Body of pancreas (tissue), 4 donors: ENCODE measurements at regions not wholly inside any gene's neighbourhood (a gene's known extent, or its start where the extent isn't known, plus 50 kb on each side); places are given as distances from the start of the nearest gene placed in this dataset.

ENCODE experiments used
- ATAC-seq: fragments of 150-250 bp; one replicate; pipeline ENCODE4 v1.9.1; 2016
- DNase-seq, 4 donors: peaks; one replicate each; pipeline ENCODE4 v3.0.0-alpha.2; 2019
- H3K27ac ChIP-seq, 4 donors: fragments of 200-600 bp; sonication (generic); 1 replicate in 3 of 4; 2 replicates in 1 of 4; pipeline versions ENCODE4 v1.5.1 to v1.6.1; 2016 to 2019; ENCODE audit warnings: mild to moderate bottlenecking in 1 of 4, mixed read lengths in 1 of 4, moderate library complexity in 1 of 4
- H3K27me3 ChIP-seq, 2 donors: fragments of 200-600 bp; sonication (generic); one replicate each; pipeline ENCODE4 v1.6.0; 2016; ENCODE audit warnings: mild to moderate bottlenecking in 1 of 2
- H3K36me3 ChIP-seq, 2 donors: fragments of 200-600 bp; sonication (generic); replicated peaks in 1 of 2; 2 replicates each; pipeline ENCODE4 v1.5.1; 2016; ENCODE audit warnings: low read depth in 2 of 2; ENCODE audit not compliant: insufficient read depth in 1 of 2
- H3K4me1 ChIP-seq: fragments of 200-600 bp; sonication (generic); one replicate; pipeline ENCODE4 v1.6.0; 2016
- H3K4me3 ChIP-seq, 2 donors: fragments of 200-600 bp; sonication (generic); 1 replicate in 1 of 2; 2 replicates in 1 of 2; pipeline ENCODE4 v1.5.1; 2016 to 2019
- H3K9me3 ChIP-seq, 3 donors: fragments of 200-600 bp; sonication (generic); 1 replicate in 2 of 3; 2 replicates in 1 of 3; pipeline ENCODE4 v1.5.1; 2016
- CTCF ChIP-seq, 7 experiments: fragments of 450-650 bp in 4 of 7; fragments of 200-600 bp in 3 of 7; sonication (generic) in 3 of 7; IDR thresholded peaks; one replicate each; pipeline ENCODE4 v1.5.1; 2016 to 2019; ENCODE audit warnings: antibody characterized with exemption in 7 of 7
- POLR2A ChIP-seq, 3 donors: fragments of 450-650 bp; IDR thresholded peaks; one replicate each; pipeline ENCODE4 v1.6.1; 2016; ENCODE audit warnings: antibody characterized with exemption in 3 of 3, mild to moderate bottlenecking in 2 of 3
- WGBS, 2 donors: methylation state at CpG; one replicate each; pipeline ENCODE4 v1.1.5; 2017; 5-methylcytosine and 5-hydroxymethylcytosine counted together
- intact Hi-C: fragments of 100-400 bp; cut with DNase I; formaldehyde crosslinking; loops from one replicate; pipeline ENCODE4 v1.15.1; 2023

DNA sequence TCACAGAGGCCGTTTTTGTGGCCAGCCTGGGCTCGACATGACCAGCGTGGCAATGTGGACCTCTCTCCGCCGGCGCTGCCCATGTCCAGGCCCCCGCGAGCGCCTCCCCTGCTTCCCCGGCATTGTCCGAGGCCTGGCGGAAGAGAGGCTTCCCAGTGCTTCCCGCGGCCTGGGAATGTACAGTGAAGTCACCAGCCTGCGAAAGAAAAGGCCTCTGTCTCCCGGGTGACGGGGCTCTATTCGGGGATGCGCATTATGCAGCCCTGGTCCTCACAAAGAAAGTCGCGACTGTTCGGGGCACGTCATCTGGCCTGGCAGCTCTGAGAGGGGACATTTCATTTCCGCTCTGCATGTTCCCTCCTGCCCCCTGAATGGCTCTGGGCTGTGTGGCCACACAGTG is 109.2 kb upstream of the AGAP1 start:
- Histone ChIP-seq H3K4me1 (no peaks in the 10 kb centered on the region), H3K36me3 (no peaks in the 10 kb centered on the region), H3K27ac (no peak overlapping the region), H3K4me3 (no peak overlapping the region), H3K9me3 (no peaks in the 10 kb centered on the region), H3K27me3 (no peaks in the 10 kb centered on the region)
- DNase-seq (no peak), ATAC-seq (no peak)
- intact Hi-C loops, result no loop called here
- 76 to 83% methylated on average over 5 to 24 of the region's 24 CpGs for WGBS, 2 donors
- TF ChIP-seq CTCF (IDR thresholded peaks at IDR 0.05) (no peak), POLR2A (IDR thresholded peaks at IDR 0.05) (no peak)

DNA sequence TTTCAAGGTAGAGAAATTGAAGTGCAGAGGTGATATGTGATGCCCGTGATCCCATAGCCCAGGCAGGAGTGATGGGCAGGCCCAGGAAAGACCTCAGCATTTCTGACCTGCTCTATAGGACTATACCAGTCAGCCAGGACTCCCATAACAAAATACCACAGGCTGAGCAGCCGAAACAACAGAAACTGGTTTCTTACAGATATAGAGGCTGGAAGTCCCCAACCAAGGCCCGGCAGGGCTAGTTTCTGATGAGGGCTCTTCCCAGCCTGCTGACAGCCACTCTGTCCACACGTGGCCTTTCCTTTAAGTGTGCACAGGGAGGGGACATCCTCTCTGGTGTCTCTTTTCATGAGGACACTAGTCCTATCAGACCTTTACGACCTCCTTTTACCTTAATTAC is 104.2 kb upstream of the AGAP1 start:
- DNase-seq, result no peak
- WGBS, 2 donors, result 85 to 89% methylated on average over 3 to 5 of the region's 5 CpGs
- TF ChIP-seq POLR2A (IDR thresholded peaks at IDR 0.05) (no peak), CTCF (IDR thresholded peaks at IDR 0.05) (no peak)
- H3K27ac ChIP-seq, result no peak overlapping the region
- no peak overlapping the region for H3K4me3 ChIP-seq
- intact Hi-C loops, result no loop called here
- no peaks in the 10 kb centered on the region for H3K4me1 ChIP-seq
- H3K9me3 ChIP-seq, result no peaks in the 10 kb centered on the region
- no peaks in the 10 kb centered on the region for H3K36me3 ChIP-seq
- no peak for ATAC-seq
- H3K27me3 ChIP-seq, result no peaks in the 10 kb centered on the region

- no peak for DNase-seq
- no peaks in the 10 kb centered on the region for H3K9me3 ChIP-seq
- TF ChIP-seq POLR2A (IDR thresholded peaks at IDR 0.05) (no peak), CTCF (IDR thresholded peaks at IDR 0.05) (no peak)
- no peak overlapping the region for H3K27ac ChIP-seq
- no peaks in the 10 kb centered on the region for H3K4me1 ChIP-seq
- no peak overlapping the region for H3K4me3 ChIP-seq
- no peaks in the 10 kb centered on the region for H3K36me3 ChIP-seq
- intact Hi-C loops, result no loop called here
- WGBS, 2 donors, result 64 to 79% methylated on average over 13 of the region's 13 CpGs
- H3K27me3 ChIP-seq, result no peaks in the 10 kb centered on the region
- ATAC-seq, result no peak
Observed at GRCh38 chr2:235390108-235390815, 103.6 kb upstream of the AGAP1 start.

- no peaks in the 10 kb centered on the region for H3K9me3 ChIP-seq
- no peaks in the 10 kb centered on the region for H3K36me3 ChIP-seq
- DNase-seq (no peak), ATAC-seq (no peak)
- H3K4me1 ChIP-seq, result no peaks in the 10 kb centered on the region
- H3K27me3 ChIP-seq, result no peaks in the 10 kb centered on the region
- intact Hi-C loops, result no loop called here
- no peak overlapping the region for H3K4me3 ChIP-seq
- 68 to 76% methylated on average over 10 of the region's 10 CpGs for WGBS, 2 donors
- no peak overlapping the region for H3K27ac ChIP-seq
- no peak for TF ChIP-seq POLR2A (IDR thresholded peaks at IDR 0.05)
- no peak for TF ChIP-seq CTCF (IDR thresholded peaks at IDR 0.05)
Observed at GRCh38 chr2:235390816-235391194, 103.0 kb upstream of the AGAP1 start.

DNA sequence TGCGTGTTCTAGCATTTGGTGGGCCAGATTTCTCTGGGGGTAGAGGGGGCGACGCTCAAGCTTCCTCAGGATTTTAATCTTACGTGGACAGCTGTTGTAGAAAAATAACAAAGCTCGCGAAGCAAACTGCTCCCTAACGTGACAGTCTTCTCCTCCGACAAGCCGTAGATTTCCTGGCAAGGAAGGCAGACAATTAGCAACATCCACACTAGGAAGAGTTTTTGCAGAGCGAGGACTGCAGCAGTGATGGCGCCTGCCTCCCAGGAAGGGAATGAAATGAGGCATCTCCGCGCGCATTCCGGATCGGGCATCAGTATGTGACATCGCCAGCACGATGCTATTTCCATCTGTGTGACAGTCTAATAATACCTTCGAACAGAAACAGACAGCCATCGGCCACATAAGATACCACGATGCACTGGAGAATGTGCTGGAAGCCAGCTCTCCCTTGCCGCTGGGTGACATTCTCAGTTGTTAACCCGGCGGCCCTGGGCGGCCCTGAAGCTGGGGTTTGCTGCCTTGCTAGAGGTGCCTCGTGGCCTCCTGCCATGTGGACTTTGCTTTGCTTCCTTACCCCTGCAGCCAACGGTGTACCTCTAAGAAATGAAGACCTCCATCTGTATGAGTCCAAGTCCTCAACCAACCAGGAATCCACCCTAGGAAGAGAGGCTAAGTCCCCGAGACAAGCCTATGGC is 101.8 kb upstream of the AGAP1 start:
- no peak for TF ChIP-seq POLR2A (IDR thresholded peaks at IDR 0.05)
- no peak for TF ChIP-seq CTCF (IDR thresholded peaks at IDR 0.05)
- DNase-seq (no peak), ATAC-seq (no peak)
- WGBS, 2 donors, result 81 to 83% methylated on average over 26 to 28 of the region's 28 CpGs
- intact Hi-C loops, result no loop called here
- Histone ChIP-seq H3K9me3 (no peaks in the 10 kb centered on the region), H3K27me3 (no peaks in the 10 kb centered on the region), H3K4me1 (no peaks in the 10 kb centered on the region), H3K27ac (no peak overlapping the region), H3K36me3 (no peaks in the 10 kb centered on the region), H3K4me3 (no peak overlapping the region)
